ENCODE measurements at regions not wholly inside any gene's neighbourhood (a gene's known extent, or its start where the extent isn't known, plus 50 kb on each side); places are given as distances from the start of the nearest gene placed in this dataset.
"Not testable (repeated sequence)": the region's sequence is repeated elsewhere in the genome, so short reads cannot be mapped to it uniquely, and the experiment has no call there.

GRCh38 chr2:133993160-133993559 lies 260.7 kb upstream of the MGAT5 start:
- Histone ChIP-seq H3K9me3 (ENCODE audit: control insufficient read depth, insufficient read depth, low read length) (no peaks in the 10 kb centered on the region), H3K4me1 (ENCODE audit: insufficient read depth, low read length) (no peaks in the 10 kb centered on the region), H3K36me3 (ENCODE audit: insufficient read depth, low read length) (no peaks in the 10 kb centered on the region), H3K9ac (ENCODE audit: low read depth, low read length) (no peak overlapping the region)

GRCh38 chr2:133998726-133999125 lies 255.1 kb upstream of the MGAT5 start:
- not testable (repeated sequence) for H3K4me1 ChIP-seq (ENCODE audit: insufficient read depth, low read length); H3K9me3 ChIP-seq (ENCODE audit: control insufficient read depth, insufficient read depth, low read length); H3K36me3 ChIP-seq (ENCODE audit: insufficient read depth, low read length); H3K9ac ChIP-seq (ENCODE audit: low read depth, low read length)

GRCh38 chr2:134002391-134002790 lies 251.5 kb upstream of the MGAT5 start:
- no peaks in the 10 kb centered on the region for H3K36me3 ChIP-seq (ENCODE audit: insufficient read depth, low read length)
- H3K9me3 ChIP-seq (ENCODE audit: control insufficient read depth, insufficient read depth, low read length) = no peaks in the 10 kb centered on the region
- H3K4me1 ChIP-seq (ENCODE audit: insufficient read depth, low read length) = no peaks in the 10 kb centered on the region
- no peak overlapping the region for H3K9ac ChIP-seq (ENCODE audit: low read depth, low read length)

GRCh38 chr2:134002921-134003320 lies 251.0 kb upstream of the MGAT5 start:
- Histone ChIP-seq H3K9me3 (ENCODE audit: control insufficient read depth, insufficient read depth, low read length) (no peaks in the 10 kb centered on the region), H3K36me3 (ENCODE audit: insufficient read depth, low read length) (no peaks in the 10 kb centered on the region), H3K4me1 (ENCODE audit: insufficient read depth, low read length) (no peaks in the 10 kb centered on the region), H3K9ac (ENCODE audit: low read depth, low read length) (no peak overlapping the region)

- Histone ChIP-seq H3K9ac (ENCODE audit: low read depth, low read length) (no peak overlapping the region), H3K4me1 (ENCODE audit: insufficient read depth, low read length) (no peaks in the 10 kb centered on the region)
Measured at GRCh38 chr2:134004467-134004866, 249.4 kb upstream of the MGAT5 start.

GRCh38 chr2:134008837-134009236 lies 245.0 kb upstream of the MGAT5 start:
- Histone ChIP-seq H3K9ac (ENCODE audit: low read depth, low read length) (no peak overlapping the region), H3K9me3 (ENCODE audit: control insufficient read depth, insufficient read depth, low read length) (no peaks in the 10 kb centered on the region), H3K4me1 (ENCODE audit: insufficient read depth, low read length) (no peaks in the 10 kb centered on the region), H3K36me3 (ENCODE audit: insufficient read depth, low read length) (no peaks in the 10 kb centered on the region)

More at GRCh38 chr2:134004467-134004866, 249.4 kb upstream of the MGAT5 start:
- no peaks in the 10 kb centered on the region for H3K36me3 ChIP-seq (ENCODE audit: insufficient read depth, low read length)
- H3K9me3 ChIP-seq (ENCODE audit: control insufficient read depth, insufficient read depth, low read length) = no peaks in the 10 kb centered on the region

- no peak overlapping the region for H3K9ac ChIP-seq (ENCODE audit: low read depth, low read length)
- H3K9me3 ChIP-seq (ENCODE audit: control insufficient read depth, insufficient read depth, low read length) = no peaks in the 10 kb centered on the region
- H3K36me3 ChIP-seq (ENCODE audit: insufficient read depth, low read length) = no peaks in the 10 kb centered on the region
- no peaks in the 10 kb centered on the region for H3K4me1 ChIP-seq (ENCODE audit: insufficient read depth, low read length)
Measured at GRCh38 chr2:134009440-134009839, 244.4 kb upstream of the MGAT5 start.

- H3K4me1 ChIP-seq (ENCODE audit: insufficient read depth, low read length); H3K9me3 ChIP-seq (ENCODE audit: control insufficient read depth, insufficient read depth, low read length); H3K36me3 ChIP-seq (ENCODE audit: insufficient read depth, low read length); H3K9ac ChIP-seq (ENCODE audit: low read depth, low read length): not testable (repeated sequence)
Measured at GRCh38 chr2:134009906-134010305, 244.0 kb upstream of the MGAT5 start.

GRCh38 chr2:134011936-134012586 lies 241.8 kb upstream of the MGAT5 start:
- Histone ChIP-seq H3K36me3 (ENCODE audit: insufficient read depth, low read length) (no peaks in the 10 kb centered on the region), H3K4me1 (ENCODE audit: insufficient read depth, low read length) (no peaks in the 10 kb centered on the region), H3K9ac (ENCODE audit: low read depth, low read length) (no peak overlapping the region), H3K9me3 (ENCODE audit: control insufficient read depth, insufficient read depth, low read length) (no peaks in the 10 kb centered on the region)

GRCh38 chr2:134014196-134014960 lies 239.5 kb upstream of the MGAT5 start:
- H3K4me1 ChIP-seq (ENCODE audit: insufficient read depth, low read length) = peaks cover 5% of the 10 kb centered on the region; the same call in 1 of the 2 replicates
- H3K36me3 ChIP-seq (ENCODE audit: insufficient read depth, low read length) = no peaks in the 10 kb centered on the region
- H3K9me3 ChIP-seq (ENCODE audit: control insufficient read depth, insufficient read depth, low read length) = no peaks in the 10 kb centered on the region
- H3K9ac ChIP-seq (ENCODE audit: low read depth, low read length) = no peak overlapping the region

GRCh38 chr2:134019871-134020270 lies 234.0 kb upstream of the MGAT5 start:
- Histone ChIP-seq H3K4me1 (ENCODE audit: insufficient read depth, low read length) (peaks cover 5% of the 10 kb centered on the region; the same call in 1 of the 2 replicates), H3K36me3 (ENCODE audit: insufficient read depth, low read length) (no peaks in the 10 kb centered on the region), H3K9me3 (ENCODE audit: control insufficient read depth, insufficient read depth, low read length) (no peaks in the 10 kb centered on the region), H3K9ac (ENCODE audit: low read depth, low read length) (no peak overlapping the region)

- Histone ChIP-seq H3K4me1 (ENCODE audit: insufficient read depth, low read length) (peaks cover 5% of the 10 kb centered on the region; the same call in 1 of the 2 replicates), H3K36me3 (ENCODE audit: insufficient read depth, low read length) (no peaks in the 10 kb centered on the region), H3K9ac (ENCODE audit: low read depth, low read length) (no peak overlapping the region), H3K9me3 (ENCODE audit: control insufficient read depth, insufficient read depth, low read length) (no peaks in the 10 kb centered on the region)
Measured at GRCh38 chr2:134020608-134021007, 233.3 kb upstream of the MGAT5 start.

GRCh38 chr2:134021830-134022524 lies 231.9 kb upstream of the MGAT5 start:
- Histone ChIP-seq H3K4me1 (ENCODE audit: insufficient read depth, low read length) (peaks cover 5% of the 10 kb centered on the region; the same call in 1 of the 2 replicates), H3K36me3 (ENCODE audit: insufficient read depth, low read length) (no peaks in the 10 kb centered on the region), H3K9me3 (ENCODE audit: control insufficient read depth, insufficient read depth, low read length) (no peaks in the 10 kb centered on the region), H3K9ac (ENCODE audit: low read depth, low read length) (no peak overlapping the region)

- no peak overlapping the region for H3K9ac ChIP-seq (ENCODE audit: low read depth, low read length)
- H3K4me1 ChIP-seq (ENCODE audit: insufficient read depth, low read length) = peaks cover 3% of the 10 kb centered on the region; the same call in 1 of the 2 replicates
- no peaks in the 10 kb centered on the region for H3K9me3 ChIP-seq (ENCODE audit: control insufficient read depth, insufficient read depth, low read length)
- H3K36me3 ChIP-seq (ENCODE audit: insufficient read depth, low read length) = no peaks in the 10 kb centered on the region
Measured at GRCh38 chr2:134023854-134024253, 230.0 kb upstream of the MGAT5 start.

Data from ES-I3 (cell line).